Body of pancreas (tissue), 4 donors: ENCODE measurements at regions not wholly inside any gene's neighbourhood (a gene's known extent, or its start where the extent isn't known, plus 50 kb on each side); places are given as distances from the start of the nearest gene placed in this dataset.

ENCODE experiments used
- CTCF ChIP-seq, 7 experiments: fragments of 450-650 bp in 4 of 7; fragments of 200-600 bp in 3 of 7; sonication (generic) in 3 of 7; IDR thresholded peaks; one replicate each; pipeline ENCODE4 v1.5.1; 2016 to 2019; ENCODE audit warnings: antibody characterized with exemption in 7 of 7
- POLR2A ChIP-seq, 3 donors: fragments of 450-650 bp; IDR thresholded peaks; one replicate each; pipeline ENCODE4 v1.6.1; 2016; ENCODE audit warnings: antibody characterized with exemption in 3 of 3, mild to moderate bottlenecking in 2 of 3

- TF ChIP-seq CTCF (IDR thresholded peaks at IDR 0.05) = no peak
- TF ChIP-seq POLR2A (IDR thresholded peaks at IDR 0.05) = no peak
These were observed 1180.7 kb upstream of the B3GALT2 start for GRCh38 chr1:194367121-194367520.
